HEK293 (cell line): ENCODE measurements at regions not wholly inside any gene's neighbourhood (a gene's known extent, or its start where the extent isn't known, plus 50 kb on each side); places are given as distances from the start of the nearest gene placed in this dataset.

Experiments
- CTCF ChIA-PET: fragments of 350-600 bp; formaldehyde crosslinking; extraction: SDS; loops from one replicate; lab custom pipeline; 2021; ENCODE audit warnings: antibody characterized with exemption; lab: Yijun Ruan, JAX
- POLR2A ChIA-PET: fragments of 300-600 bp; formaldehyde crosslinking; extraction: SDS; loops from one replicate; lab custom pipeline; 2020; ENCODE audit warnings: antibody characterized with exemption, inconsistent platforms; lab: Yijun Ruan, JAX
- H3K27ac ChIP-seq: fragments of 200-500 bp; sonication (Bioruptor generic); 2 replicates; pipeline ENCODE4 v1.5.1; 2014; ENCODE audit warnings: low read depth, low read length, control low read depth, inconsistent platforms; ENCODE audit errors: extremely low read depth
- H3K36me3 ChIP-seq, 2 experiments: fragments of 200-500 bp in 1 of 2; sonication (Bioruptor generic) in 1 of 2; 1 replicate in 1 of 2; 2 replicates in 1 of 2; pipeline ENCODE4 v1.5.1; 2014 to 2017; ENCODE audit warnings: inconsistent platforms in 2 of 2, low read length in 2 of 2; ENCODE audit not compliant: control insufficient read depth in 2 of 2, insufficient read depth in 1 of 2
- H3K4me1 ChIP-seq: fragments of 200-500 bp; sonication (Bioruptor generic); 2 replicates; pipeline ENCODE4 v1.5.1; 2014; ENCODE audit warnings: mild to moderate bottlenecking, low read length, inconsistent platforms; ENCODE audit not compliant: control insufficient read depth, insufficient read depth
- H3K4me3 ChIP-seq: 2 replicates; pipeline ENCODE4 v1.5.1; 2011; ENCODE audit warnings: low read depth, mild to moderate bottlenecking, control low read depth, low read length, moderate library complexity
- H3K9me3 ChIP-seq: fragments of 200-500 bp; sonication (Bioruptor generic); 2 replicates; pipeline ENCODE4 v1.5.1; 2014; ENCODE audit warnings: low read depth, low read length, inconsistent platforms; ENCODE audit not compliant: control insufficient read depth, insufficient read depth
- AEBP2 ChIP-seq: fragments of 450-650 bp; formaldehyde crosslinking; IDR thresholded peaks from 2 replicates; pipeline ENCODE4 v1.5.1; 2016; ENCODE audit warnings: missing biosample characterization, missing genetic modification characterization, borderline replicate concordance
- EGR2 ChIP-seq: fragments of 450-650 bp; formaldehyde crosslinking; IDR thresholded peaks from 2 replicates; pipeline ENCODE4 v1.5.1; 2016; ENCODE audit warnings: low read depth, missing biosample characterization, missing genetic modification characterization
- GLIS1 ChIP-seq: fragments of 450-650 bp; formaldehyde crosslinking; IDR thresholded peaks from 2 replicates; pipeline ENCODE4 v1.5.1; 2016; ENCODE audit warnings: missing biosample characterization, missing genetic modification characterization
- HOXD13 ChIP-seq: sonication (generic); formaldehyde crosslinking; IDR thresholded peaks from 2 replicates; pipeline ENCODE4 v1.8.0; 2022; ENCODE audit warnings: missing genetic modification reagents, borderline replicate concordance
- KLF16 ChIP-seq: fragments of 450-650 bp; formaldehyde crosslinking; IDR thresholded peaks from 2 replicates; pipeline ENCODE4 v1.5.1; 2017; ENCODE audit warnings: missing biosample characterization, missing genetic modification characterization
- PBX3 ChIP-seq: sonication (generic); formaldehyde crosslinking; IDR thresholded peaks from 2 replicates; pipeline ENCODE4 v1.8.1; 2022; ENCODE audit warnings: mild to moderate bottlenecking, moderate library complexity, missing genetic modification reagents
- YY1 ChIP-seq: fragments of 450-650 bp; formaldehyde crosslinking; IDR thresholded peaks from 2 replicates; pipeline ENCODE4 v1.5.1; 2018; ENCODE audit warnings: missing biosample characterization, missing genetic modification characterization
- ZBTB49 ChIP-seq: fragments of 450-650 bp; formaldehyde crosslinking; IDR thresholded peaks from 2 replicates; pipeline ENCODE4 v1.5.1; 2016; ENCODE audit warnings: missing biosample characterization, missing genetic modification characterization, low read depth
- ZNF121 ChIP-seq: fragments of 450-650 bp; formaldehyde crosslinking; IDR thresholded peaks from 2 replicates; pipeline ENCODE4 v1.5.1; 2016; ENCODE audit warnings: missing biosample characterization, missing genetic modification characterization
- ZNF133 ChIP-seq: fragments of 450-650 bp; formaldehyde crosslinking; IDR thresholded peaks from 2 replicates; pipeline ENCODE4 v1.5.1; 2016; ENCODE audit warnings: missing biosample characterization, missing genetic modification characterization
- ZNF184 ChIP-seq: fragments of 450-650 bp; IDR thresholded peaks from 2 replicates; pipeline ENCODE4 v1.5.1; 2018; ENCODE audit warnings: missing biosample characterization, mild to moderate bottlenecking, missing genetic modification characterization
- ZNF202 ChIP-seq: fragments of 450-650 bp; formaldehyde crosslinking; IDR thresholded peaks from 2 replicates; pipeline ENCODE4 v1.5.1; 2016; ENCODE audit warnings: missing biosample characterization, missing genetic modification characterization, borderline replicate concordance
- ZNF223 ChIP-seq: fragments of 450-650 bp; formaldehyde crosslinking; IDR thresholded peaks from 2 replicates; pipeline ENCODE4 v1.5.1; 2016; ENCODE audit warnings: missing biosample characterization, missing genetic modification characterization
- ZNF23 ChIP-seq: fragments of 450-650 bp; formaldehyde crosslinking; IDR thresholded peaks from 2 replicates; pipeline ENCODE4 v1.5.1; 2016; ENCODE audit warnings: missing biosample characterization, missing genetic modification characterization, borderline replicate concordance
- ZNF248 ChIP-seq: fragments of 450-650 bp; formaldehyde crosslinking; IDR thresholded peaks from 2 replicates; pipeline ENCODE4 v1.5.1; 2017; ENCODE audit warnings: missing biosample characterization, missing genetic modification characterization
- ZNF555 ChIP-seq: fragments of 450-650 bp; formaldehyde crosslinking; conservative IDR thresholded peaks from 2 replicates; pipeline ENCODE4 v1.5.1; 2017; ENCODE audit warnings: missing biosample characterization, mild to moderate bottlenecking, missing genetic modification characterization, inconsistent platforms
- ZNF560 ChIP-seq: fragments of 450-650 bp; formaldehyde crosslinking; IDR thresholded peaks from 2 replicates; pipeline ENCODE4 v1.5.1; 2017; ENCODE audit warnings: missing biosample characterization, missing genetic modification characterization, borderline replicate concordance
- ZNF580 ChIP-seq: fragments of 450-650 bp; formaldehyde crosslinking; IDR thresholded peaks from 2 replicates; pipeline ENCODE4 v1.5.1; 2016; ENCODE audit warnings: missing biosample characterization, missing genetic modification characterization
- ZNF621 ChIP-seq: fragments of 450-650 bp; formaldehyde crosslinking; IDR thresholded peaks from 2 replicates; pipeline ENCODE4 v1.5.1; 2017; ENCODE audit warnings: missing biosample characterization, missing genetic modification characterization
- ZNF654 ChIP-seq: fragments of 450-650 bp; formaldehyde crosslinking; IDR thresholded peaks from 2 replicates; pipeline ENCODE4 v1.5.1; 2016; ENCODE audit warnings: low read depth, missing biosample characterization, missing genetic modification characterization
- ZNF707 ChIP-seq: fragments of 450-650 bp; formaldehyde crosslinking; IDR thresholded peaks from 2 replicates; pipeline ENCODE4 v1.5.1; 2016; ENCODE audit warnings: missing biosample characterization, missing genetic modification characterization
- ZSCAN4 ChIP-seq: fragments of 450-650 bp; formaldehyde crosslinking; IDR thresholded peaks from 2 replicates; pipeline ENCODE4 v1.5.1; 2017; ENCODE audit warnings: missing biosample characterization, missing genetic modification characterization

- H3K27ac ChIP-seq: no peak overlapping the region
- no peaks in the 10 kb centered on the region for H3K4me1 ChIP-seq
- H3K9me3 ChIP-seq: no peaks in the 10 kb centered on the region
- no peak overlapping the region for H3K4me3 ChIP-seq
- ChIA-PET CTCF (no interaction called here), POLR2A (no interaction called here)
- TF ChIP-seq ZNF621 (tag by site-specific recombination) (no peak), ZNF707 (tag by site-specific recombination) (no peak), ZNF202 (tag by site-specific recombination) (no peak), KLF16 (tag by site-specific recombination) (no peak), ZNF133 (tag by site-specific recombination) (no peak), YY1 (no peak), ZNF248 (tag by site-specific recombination) (no peak), ZNF555 (tag by site-specific recombination) (no peak), ZNF223 (tag by site-specific recombination) (no peak), ZNF560 (tag by site-specific recombination) (no peak)
- H3K36me3 ChIP-seq: no peaks in the 10 kb centered on the region
These were observed 961.5 kb downstream of the KCNMA1 start for GRCh38 chr10:76675951-76676587.

- TF ChIP-seq AEBP2 (no peak), GLIS1 (0 out of 2 replicates have a peak, but pooled peaks have one; percentile 49)
- TF ChIP-seq, all 188 proteins: peak for 1
- ChIA-PET CTCF (no interaction called here), POLR2A (no interaction called here)
- Histone ChIP-seq H3K36me3 (no peaks in the 10 kb centered on the region), H3K4me3 (no peak overlapping the region), H3K27ac (no peak overlapping the region), H3K9me3 (no peaks in the 10 kb centered on the region), H3K4me1 (no peaks in the 10 kb centered on the region)
These were observed 962.1 kb downstream of the KCNMA1 start for GRCh38 chr10:76675561-76675950.

GRCh38 chr10:76667408-76668370, 969.9 kb downstream of the KCNMA1 start:
- CTCF ChIA-PET: interaction anchor here (0.8 kb wide), 1 partner anchor 16 kb away, joined by 3 read pairs; no protein-coding TSS in a partner anchor
- H3K36me3 ChIP-seq: no peaks in the 10 kb centered on the region
- H3K27ac ChIP-seq: no peak overlapping the region
- POLR2A ChIA-PET: no interaction called here
- no peaks in the 10 kb centered on the region for H3K9me3 ChIP-seq
- H3K4me1 ChIP-seq: no peaks in the 10 kb centered on the region
- no peak overlapping the region for H3K4me3 ChIP-seq
- TF ChIP-seq ZNF580 (no peak), ZNF654 (no peak), ZSCAN4 (tag by site-specific recombination) (no peak), ZNF202 (tag by site-specific recombination) (no peak), ZNF621 (tag by site-specific recombination) (no peak), ZNF23 (tag by site-specific recombination) (no peak), ZNF121 (no peak), ZNF184 (tag by site-specific recombination) (no peak), EGR2 (no peak), HOXD13 (no peak), ZBTB49 (no peak), PBX3 (CRISPR knock-in tag) (no peak)
